HG02763 (cell line): ENCODE measurements at regions not wholly inside any gene's neighbourhood (a gene's known extent, or its start where the extent isn't known, plus 50 kb on each side); places are given as distances from the start of the nearest gene placed in this dataset.

Source experiments
- ATAC-seq: cut with Tn5 transposase; IDR thresholded peaks from one replicate; pipeline ENCODE4 v1.9.1; 2021; ENCODE audit warnings: mild to moderate bottlenecking, moderate library complexity; ENCODE audit not compliant: unreplicated experiment

GRCh38 chr18:61062258-61062657 lies 271.0 kb upstream of the CDH20 start:
- no peak for ATAC-seq

DNA sequence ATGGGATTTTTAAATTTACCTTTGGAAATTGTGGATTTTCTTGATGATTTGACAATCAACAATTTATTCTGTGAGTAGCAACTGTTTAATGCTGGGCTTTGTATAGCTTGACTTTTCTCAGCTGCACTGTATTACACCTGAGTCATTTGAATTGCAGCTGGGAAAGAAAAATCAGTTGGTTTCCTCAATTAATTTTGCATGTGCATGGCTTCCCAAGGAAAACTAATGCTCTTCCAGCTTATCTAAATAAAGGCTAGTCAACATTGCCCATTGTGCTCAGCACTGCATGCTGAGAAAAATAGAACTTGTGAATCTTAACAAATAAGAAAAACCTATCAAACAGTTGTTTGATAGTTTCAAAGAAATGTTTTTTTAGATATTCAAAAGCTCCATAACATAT lies 268.3 kb upstream of the CDH20 start:
- no peak for ATAC-seq

- no peak for ATAC-seq
These were observed 256.2 kb upstream of the CDH20 start for GRCh38 chr18:61076986-61077385.

- ATAC-seq, result no peak
These were observed 253.5 kb upstream of the CDH20 start for GRCh38 chr18:61079714-61080113.

- no peak for ATAC-seq
These were observed 252.2 kb upstream of the CDH20 start for GRCh38 chr18:61080954-61081528.

GRCh38 chr18:61082976-61083630 lies 250.1 kb upstream of the CDH20 start:
- ATAC-seq, result no peak

GRCh38 chr18:61085036-61085435 lies 248.2 kb upstream of the CDH20 start:
- no peak for ATAC-seq

DNA sequence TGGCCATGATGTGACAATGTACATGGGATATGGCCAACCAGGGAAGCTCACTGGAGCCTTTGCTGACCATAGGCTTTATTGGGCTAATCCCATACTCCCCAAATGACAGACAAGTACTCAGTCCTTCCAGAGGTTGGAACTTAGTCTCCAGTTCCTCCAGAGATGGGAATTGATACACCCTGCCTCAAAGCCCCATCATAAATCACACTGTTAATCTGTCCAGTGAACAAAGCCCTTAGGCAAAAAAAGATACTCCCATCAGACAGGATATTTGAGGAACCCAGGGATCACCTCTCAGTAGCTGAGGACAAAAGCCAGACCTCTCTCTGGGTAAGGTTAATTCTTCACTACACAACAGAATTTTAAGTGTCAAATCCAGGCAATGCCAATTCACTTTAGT lies 247.5 kb upstream of the CDH20 start:
- ATAC-seq, result no peak

DNA sequence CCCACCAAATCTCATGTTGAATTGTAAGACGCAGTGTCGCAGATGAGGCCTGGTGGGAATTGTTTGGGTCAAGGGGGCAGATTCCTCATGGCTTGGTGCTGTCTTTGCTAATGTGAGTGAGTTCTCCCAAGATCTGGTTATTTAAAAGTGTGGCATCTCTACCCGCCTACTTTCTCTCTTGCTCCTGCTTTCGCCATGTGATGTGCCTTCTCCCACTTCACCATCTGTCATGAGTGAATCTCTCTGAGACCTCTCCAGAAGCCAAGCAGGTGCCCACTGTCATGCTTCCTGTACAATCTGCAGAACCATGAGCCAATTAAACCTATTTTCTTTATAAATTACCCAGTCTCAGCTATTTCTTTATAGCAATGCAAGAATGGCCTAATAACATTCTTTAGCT lies 246.6 kb upstream of the CDH20 start:
- ATAC-seq, result no peak

- ATAC-seq, result no peak
These were observed 241.9 kb upstream of the CDH20 start for GRCh38 chr18:61091379-61091778.

DNA sequence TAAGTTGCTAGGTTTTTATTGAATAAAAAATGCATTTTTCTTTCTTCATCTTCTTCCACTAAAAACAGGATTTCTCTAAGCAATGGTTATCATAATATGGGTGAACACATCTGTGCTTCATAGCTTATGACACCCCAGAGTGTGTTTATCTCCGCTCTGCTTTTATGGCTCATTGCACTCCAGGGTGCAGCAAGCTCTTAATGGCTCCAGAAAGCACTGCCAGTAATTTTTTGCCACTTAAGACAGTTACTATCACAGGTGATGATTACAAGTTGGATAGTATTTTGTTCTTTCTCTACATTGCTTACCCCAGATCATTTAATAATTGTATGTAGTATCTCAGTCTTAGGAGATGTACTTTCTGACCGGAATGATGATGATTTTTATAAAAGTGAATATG lies 239.3 kb upstream of the CDH20 start:
- no peak for ATAC-seq

- no peak for ATAC-seq
These were observed 237.0 kb upstream of the CDH20 start for GRCh38 chr18:61096226-61096625.

DNA sequence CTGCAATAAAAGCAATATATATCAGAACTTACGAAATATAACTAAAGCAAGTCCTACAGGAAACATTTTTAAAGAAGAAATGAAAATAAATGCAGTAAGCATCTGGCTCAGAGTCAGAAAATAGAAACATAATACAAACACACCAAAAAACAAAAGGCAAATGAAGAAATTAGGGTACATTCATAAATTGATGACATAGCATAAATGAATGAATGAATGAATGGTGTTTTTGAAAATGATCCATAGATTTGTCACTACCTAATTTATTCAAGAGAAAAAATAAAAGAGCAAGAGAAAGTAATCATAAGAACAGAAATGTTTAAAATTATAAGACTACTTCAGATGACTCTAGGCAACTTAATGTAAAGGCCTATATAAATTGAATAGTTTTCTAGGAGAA lies 226.1 kb upstream of the CDH20 start:
- ATAC-seq, result no peak

DNA sequence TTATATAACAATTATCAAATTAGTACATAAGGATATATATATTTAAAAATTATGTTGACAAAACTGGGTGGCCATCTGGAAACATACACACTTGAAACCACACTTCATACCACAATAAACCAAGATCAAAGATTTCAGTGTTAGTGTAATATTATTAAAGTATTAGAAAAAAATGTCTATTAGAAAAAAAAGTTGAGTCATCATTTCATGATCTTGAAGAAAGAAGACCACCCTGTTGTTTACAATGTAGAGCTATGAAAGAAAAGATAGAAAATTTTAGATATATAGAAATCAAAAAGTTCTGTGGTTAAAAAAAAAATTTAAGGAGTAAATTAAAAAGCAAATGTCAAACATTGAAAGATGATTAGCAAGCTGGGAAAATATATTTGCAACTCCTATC lies 224.5 kb upstream of the CDH20 start:
- no peak for ATAC-seq

DNA sequence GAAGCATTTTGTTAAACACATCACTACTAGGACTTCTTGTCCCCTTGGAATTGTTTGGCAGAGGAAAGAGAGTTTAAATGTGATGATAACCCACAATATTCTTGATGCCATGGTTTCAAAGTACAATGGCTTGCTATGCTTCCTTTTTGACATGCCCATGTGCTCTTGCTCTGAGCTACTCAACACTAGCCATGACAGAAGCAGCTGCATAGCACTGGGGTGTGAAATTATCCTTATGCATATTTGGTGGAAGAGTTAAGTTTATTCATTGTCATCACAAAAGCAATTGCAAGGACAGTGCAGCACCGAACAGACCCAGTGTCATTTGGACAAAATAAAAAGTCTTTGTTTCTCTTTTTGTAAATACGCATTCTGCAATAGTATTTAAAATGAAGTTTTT lies 209.9 kb upstream of the CDH20 start:
- ATAC-seq, result no peak

GRCh38 chr18:61127714-61128467 lies 205.3 kb upstream of the CDH20 start:
- ATAC-seq, result no peak

DNA sequence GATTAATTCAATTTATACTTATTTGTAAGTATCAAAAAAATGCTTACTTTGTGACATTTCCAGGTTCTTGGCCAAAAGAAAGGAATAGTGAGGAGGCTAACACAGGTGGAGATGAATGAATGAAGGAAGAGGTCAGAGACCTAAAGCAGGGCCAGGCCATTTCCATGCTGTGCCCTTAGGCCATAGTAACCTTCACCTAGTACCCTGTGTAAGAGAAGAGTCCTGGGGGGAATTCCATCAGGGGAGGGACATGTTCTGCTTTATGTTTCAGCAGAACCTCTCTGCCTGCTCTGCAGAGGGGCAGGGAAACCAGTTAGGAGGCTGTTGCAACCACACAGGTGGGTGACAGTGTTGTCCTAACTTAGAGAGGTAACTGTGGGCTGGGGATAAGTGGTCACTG lies 204.2 kb upstream of the CDH20 start:
- no peak for ATAC-seq

DNA sequence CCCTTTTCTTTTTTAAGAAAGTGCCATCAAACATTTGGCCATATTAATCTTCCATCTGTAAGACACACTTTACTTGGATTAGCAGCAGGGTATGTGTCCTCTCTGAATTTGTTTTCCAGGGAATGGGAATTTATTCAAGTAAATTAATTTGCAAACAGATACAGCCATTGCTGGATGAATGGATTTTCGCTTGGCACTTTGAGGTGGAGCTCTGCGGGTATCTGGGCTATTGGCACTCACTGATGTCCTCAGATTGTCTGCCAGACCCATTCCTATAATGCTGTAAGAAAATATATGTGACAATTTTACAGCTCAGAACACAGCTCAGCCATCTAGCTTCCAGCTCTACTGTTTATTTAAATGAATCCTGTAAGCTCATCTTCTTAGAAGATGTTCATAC lies 201.2 kb upstream of the CDH20 start:
- no peak for ATAC-seq

DNA sequence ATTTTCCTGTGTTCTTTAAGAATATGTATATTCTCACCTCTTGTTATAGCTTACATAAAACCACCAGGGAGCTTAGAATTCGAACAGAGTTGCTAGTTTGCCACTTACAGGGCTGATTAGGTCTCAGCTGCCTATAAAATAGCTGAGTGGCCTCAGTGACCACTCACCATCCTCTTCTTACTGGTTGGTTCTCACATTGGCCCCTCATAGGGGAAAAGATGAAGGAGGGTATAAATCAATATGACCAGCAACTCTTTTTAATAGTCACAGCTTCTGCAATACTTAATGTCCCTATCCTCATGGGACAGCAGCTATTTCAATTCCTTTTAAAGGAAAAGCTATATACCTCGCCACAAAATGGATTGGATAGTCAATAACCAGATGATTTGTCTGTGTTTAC lies 199.4 kb upstream of the CDH20 start:
- ATAC-seq, result no peak

GRCh38 chr18:61136711-61137251 lies 196.4 kb upstream of the CDH20 start:
- no peak for ATAC-seq

DNA sequence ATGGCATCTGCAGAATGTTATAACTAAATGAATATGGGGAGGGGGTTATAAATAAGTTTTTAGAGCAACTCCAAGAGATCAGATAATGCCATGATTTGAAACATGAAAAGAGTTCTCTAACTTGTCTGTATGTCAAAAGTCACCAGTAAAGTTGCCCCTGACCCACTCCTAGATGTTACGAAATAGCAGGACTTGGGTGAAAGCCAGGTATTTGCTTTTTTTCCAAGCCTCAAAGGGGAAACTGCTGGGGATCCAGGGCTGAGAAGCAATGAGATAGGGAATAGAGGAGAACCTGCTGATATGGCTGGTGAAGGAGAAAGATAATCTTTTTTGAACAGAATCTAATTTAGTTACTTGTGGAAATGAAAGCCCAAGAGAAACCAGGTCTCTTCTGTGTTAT lies 191.5 kb upstream of the CDH20 start:
- no peak for ATAC-seq

GRCh38 chr18:61148322-61148721 lies 184.9 kb upstream of the CDH20 start:
- ATAC-seq, result no peak
